ENCODE measurements at regions not wholly inside any gene's neighbourhood (a gene's known extent, or its start where the extent isn't known, plus 50 kb on each side); places are given as distances from the start of the nearest gene placed in this dataset.

DNA sequence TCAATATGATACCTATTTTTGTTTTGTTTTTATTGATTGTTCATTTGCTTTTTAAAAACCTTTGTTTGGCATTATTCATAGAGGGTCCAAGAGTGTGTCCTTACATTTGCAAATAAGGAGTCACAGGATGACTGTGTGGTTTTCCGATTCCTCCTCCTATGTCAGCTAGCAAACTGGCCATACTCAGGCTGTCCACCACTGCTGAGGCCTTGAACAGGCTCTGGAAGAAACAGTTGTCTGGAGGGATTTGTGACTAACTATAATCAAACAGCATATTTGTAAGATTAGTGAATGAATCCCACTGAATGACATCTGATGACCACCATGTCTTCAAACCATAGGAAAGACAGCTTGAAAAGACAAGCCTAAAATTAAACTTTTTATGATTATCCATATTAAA, 423.4 kb upstream of the ATP11B start:
- no peak for DNase-seq

DNA sequence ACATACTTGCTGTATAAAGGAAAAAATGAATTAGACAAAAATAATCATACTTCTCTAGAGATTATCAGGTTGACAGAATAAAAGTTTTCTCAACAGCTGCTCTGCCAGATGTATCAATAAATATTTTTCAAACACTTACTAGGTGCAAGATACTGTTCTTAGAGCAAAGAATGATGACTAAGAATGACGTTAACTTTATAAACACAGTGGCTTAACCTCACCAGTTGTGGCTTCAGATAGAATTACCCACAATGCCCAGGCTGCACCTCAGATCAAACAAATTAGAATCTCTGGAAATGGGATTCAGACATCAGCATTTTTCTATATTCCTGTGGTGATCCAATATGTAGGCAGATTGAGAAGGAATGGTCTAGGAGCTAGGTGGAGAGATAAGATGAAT, 422.4 kb upstream of the ATP11B start:
- DNase-seq: no peak

DNA sequence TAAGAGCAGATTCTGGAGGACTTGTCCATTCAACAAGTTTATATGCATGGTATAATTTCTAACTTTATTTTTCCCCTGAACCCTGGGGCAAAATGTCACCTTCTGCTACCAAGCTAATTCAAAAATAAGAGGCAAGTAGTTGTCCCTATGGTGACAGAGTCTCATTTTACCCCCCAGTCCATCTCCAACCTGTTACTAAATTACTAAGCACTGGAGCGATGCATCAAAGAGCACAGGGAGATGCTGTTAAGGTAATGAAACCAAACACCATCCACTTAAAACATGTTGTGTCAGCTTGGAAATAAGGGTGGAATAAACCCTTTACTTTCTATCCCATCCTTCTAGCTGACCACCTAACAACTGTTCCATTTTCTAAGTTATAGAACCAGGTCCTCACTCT, 417.4 kb upstream of the ATP11B start:
- no peak for DNase-seq

DNA sequence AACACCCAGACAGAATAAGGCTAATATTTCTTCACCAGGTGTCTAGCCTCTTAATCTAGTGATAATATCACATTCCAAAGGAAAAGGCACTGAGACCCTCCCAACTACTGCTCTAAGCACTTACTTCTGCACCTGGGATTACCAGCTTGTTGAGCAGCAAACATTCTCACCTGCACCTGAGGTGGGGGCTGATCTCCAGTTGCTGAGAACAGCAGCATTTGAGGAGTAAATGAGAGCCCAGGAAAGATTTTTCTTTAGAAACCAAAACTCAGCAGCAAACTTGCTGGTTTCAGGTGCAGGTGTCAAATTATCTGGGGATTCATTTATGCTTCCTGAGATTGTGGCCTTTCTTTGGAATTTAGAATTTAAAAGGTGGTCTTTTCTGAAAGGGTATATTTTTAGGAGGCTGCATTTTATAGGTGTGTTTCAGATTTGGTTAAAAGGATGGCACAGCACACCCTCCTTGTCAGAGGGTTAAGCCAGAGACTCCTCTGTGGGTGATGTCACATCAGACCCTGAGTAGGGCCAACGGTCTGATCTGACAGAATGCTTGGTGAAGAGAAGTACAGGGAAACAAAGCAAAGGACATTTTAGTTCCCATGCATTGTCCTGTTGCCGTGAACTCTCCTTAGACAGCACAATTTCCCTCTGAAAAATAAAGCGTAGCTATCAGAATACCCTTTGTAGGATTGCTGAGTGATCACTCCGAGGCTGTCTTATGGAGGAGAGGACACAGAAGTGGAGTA, 411.0 kb upstream of the ATP11B start:
- DNase-seq: no peak

DNA sequence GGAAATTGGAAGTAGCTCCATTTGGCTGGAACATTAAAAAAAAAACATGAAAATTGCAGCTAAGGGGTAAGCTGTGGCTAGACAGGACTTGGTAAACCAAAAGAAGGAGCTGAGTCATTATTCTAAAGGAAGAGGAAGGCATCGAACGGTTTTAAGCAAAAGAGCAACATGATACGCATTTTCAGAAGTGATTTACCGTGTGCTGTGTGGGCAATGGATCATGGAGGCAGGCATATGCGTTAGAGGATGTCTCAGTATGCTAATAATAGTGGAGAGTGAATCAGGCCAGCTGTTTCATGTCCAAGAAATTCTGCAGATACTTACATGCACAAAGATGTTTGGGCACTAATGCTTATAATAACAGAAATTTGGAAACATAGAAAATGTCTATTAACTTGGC, 409.1 kb upstream of the ATP11B start:
- no peak for DNase-seq

DNA sequence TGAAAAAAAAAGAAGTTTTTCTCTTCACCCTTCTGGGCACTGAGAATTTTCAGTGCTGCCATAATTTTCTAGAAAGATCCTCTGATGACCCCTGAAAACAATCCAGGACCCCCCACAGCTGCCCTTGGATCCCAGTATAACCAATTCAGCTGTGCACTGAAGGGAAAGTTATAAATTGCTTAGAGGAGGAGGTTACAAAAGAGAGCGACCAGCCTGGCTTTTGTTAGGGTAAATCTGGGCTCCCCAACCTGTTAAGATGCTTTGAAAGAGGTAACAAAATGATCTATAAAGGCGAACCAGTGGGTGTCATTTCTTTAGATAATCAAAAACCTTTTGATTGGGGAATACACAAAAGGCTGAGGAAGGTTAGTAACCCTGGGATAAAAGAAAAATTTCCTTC, 407.9 kb upstream of the ATP11B start:
- DNase-seq: no peak

DNA sequence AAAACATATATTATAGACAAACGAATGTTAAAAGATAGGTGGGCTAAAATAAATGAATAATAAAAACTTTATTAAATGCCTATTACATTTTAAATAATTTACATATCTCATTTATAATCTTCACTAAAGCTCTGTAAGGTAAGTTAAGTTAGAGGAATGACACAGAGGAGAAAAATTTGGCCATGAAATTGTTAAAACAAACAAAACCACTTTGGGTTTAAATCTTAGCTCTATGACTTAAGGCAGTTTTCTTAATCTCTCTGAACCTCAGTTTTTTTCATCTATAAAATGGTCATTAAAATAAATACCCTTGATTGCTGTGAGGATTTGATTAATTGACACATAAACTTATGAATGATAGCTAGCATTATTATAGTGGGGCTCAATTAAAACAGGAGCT, 404.8 kb upstream of the ATP11B start:
- DNase-seq: no peak

DNA sequence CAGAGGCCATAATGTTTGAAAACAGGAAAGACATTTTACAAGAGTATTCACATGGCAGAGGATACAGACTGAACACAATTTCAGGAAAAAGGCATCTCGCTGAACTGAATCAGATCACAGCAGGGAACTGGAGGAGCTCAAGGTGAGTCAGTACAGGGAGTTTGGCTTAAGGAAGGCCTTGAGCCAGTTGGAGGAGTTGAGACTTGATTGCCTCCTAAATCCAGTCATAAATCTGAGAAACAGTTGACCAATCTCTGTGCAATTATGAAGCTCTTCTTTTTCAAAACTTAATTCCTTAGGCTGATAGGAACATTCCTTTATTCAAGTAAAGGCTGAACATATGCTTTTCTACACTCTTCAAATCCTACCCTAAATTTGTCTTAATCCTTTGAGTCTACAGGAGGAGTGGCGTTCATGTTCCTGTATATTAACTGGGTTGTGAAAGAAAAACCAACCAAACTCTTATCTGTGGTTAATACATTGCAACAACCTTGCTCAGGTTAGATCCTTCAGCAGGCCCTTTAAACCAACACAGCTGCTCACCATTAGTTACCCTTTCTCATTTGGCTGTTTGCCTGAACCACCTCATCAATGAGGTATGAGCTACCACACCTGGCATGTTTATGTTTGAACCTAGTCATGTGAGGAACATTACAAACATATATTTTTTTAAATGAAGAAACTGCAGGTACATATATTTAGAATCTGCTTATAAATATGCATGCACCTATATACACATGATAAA, 404.1 kb upstream of the ATP11B start:
- no peak for DNase-seq

DNA sequence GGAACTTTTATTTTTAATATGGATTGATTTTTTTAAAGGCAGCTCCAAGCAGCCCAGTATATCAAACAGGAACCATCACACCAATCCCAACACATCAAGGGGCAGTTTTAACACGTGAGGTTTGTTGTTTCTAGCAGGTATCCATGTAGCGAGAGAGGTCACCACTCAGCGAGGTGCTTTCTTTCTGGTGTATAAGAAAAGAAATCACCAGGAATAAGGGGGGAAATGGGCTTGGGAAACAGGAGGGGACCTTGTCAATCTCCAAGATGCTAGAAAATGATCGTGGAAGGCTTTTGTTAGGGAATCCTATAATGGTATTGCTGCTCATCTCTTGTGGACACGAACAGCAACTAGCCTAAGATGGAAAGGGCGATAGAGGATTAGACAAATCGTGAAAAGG, 402.9 kb upstream of the ATP11B start:
- DNase-seq: no peak

DNA sequence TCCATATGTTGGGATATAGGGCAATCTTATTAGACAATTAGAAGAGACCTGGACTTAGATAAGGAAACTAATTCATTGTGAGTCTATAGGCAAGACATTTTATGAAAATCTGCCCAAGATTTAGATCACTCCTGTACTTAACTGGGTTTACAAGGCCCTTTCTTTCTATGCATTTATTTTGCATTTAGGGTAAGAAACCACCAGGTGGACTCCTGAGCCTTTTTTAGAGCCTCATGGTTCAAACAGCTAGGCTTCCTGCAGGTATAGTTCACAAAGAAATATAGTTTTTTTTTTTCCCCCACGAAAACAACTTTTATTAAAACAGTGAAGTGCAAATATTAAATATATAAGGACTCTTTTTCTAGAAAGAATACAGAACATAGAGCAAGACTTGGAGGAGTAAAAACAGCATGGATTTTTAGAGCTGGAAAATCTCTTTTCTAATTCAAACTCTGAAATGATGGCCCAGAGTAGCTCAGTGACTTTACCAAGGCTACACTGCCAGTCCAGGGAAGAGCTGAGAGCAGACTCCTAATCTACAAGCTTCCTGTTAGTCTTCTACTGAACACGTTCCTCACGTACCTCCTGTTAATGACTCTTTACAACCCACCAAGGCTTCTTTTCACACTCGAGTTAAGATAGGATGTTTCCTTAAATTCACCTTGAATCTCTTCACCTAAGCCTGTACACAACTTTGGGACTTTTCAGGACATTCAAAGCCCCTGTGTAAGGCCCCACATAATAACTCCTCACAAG, 400.9 kb upstream of the ATP11B start:
- no peak for DNase-seq

DNA sequence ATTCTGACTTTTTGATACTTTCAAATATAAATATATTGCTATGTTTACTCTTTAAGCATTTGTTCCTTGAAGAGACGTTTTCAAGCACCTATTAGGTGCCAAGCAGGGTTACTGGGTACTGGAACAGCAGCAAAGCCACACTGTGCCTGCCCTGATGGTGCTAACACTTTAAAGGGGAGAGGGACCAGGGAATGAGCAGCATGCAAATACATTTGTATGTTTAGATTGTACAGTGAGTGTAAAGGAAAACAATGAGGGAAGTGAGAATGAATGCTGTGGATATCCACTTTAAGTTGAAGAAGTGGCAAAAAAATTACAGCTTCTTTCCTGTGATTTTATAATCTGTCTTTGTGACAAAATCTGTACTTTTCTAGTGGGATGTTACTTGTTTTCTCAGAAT, 400.2 kb upstream of the ATP11B start:
- DNase-seq: no peak

DNA sequence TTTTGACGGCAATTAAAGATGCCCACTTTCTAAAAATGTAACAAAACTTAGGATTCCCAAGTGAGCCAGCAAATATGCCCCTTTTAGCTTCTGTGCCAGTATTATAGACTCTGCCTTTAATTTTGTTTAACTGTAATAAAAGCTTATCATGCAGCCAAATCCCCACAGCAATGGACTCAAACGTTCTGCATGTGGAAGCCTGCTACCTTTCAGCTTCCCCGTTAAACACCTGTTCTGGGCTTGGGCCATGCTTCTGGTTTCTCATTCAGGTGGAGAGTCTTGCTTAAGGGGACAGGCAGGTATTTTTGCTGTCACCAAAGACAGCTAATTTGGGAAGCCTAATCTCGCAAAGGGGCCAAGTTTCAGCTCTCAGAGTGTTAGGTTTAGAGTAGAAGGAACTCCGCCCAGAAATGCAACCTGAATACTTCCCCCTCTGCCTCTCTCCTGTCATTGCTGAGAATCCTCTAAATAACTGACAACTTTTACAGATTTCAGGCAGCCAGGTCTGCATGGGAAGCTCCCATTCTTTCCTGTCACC, 399.4 kb upstream of the ATP11B start:
- DNase-seq: no peak

DNA sequence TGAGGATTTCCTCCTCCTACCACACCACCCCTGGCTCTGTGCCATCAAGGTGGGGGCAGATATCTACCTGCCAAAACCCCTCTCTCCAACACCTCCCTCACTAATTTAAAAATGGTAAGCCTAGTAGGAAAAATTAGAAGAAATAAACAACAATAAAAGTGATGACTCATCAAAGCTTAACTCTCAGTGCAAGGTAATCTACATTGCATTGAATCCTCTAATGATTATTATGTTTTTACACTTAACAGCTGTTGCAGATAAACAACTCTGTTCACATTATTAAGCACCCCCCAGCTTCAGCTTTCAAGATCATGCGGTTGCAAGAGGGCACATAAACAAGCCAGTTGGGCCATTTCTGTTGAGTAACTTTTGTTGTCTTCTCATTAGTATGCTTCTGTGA, 396.1 kb upstream of the ATP11B start:
- no peak for DNase-seq

DNA sequence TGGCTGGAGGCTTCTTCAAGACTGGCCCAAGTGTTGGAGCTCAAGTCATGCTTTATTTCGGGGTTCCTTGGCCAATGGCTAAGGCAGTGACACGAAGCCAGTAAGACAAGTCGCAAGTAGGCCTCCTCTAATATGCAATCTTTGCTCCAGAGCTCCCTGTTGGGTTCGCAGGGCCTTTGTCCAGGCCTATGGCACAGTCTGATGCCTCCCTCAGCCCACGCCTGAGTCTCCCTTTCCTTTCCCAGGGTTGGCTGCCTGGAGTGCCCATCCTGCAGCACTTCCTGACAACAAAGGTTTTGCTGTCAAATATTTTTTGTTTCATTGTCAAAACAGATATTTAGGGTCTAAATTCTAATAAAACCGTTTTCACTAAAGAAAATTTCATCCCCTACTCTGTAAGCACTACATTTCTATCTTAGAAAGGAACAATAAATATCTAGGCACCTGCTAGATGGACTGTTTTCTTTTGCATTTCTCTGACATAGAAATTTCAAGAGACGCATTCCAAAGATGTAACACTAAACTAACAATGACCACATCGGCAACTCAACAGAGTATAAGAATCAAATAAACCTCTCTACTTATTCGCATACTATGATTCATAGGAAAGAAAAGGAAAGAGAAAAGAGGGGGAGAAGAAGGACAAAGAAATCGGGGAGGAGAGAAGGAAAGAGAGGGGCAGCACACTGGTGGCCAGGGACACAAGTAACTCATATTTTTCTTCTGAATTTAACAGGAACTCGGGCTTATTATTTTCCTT, 393.1 kb upstream of the ATP11B start:
- no peak for DNase-seq

DNA sequence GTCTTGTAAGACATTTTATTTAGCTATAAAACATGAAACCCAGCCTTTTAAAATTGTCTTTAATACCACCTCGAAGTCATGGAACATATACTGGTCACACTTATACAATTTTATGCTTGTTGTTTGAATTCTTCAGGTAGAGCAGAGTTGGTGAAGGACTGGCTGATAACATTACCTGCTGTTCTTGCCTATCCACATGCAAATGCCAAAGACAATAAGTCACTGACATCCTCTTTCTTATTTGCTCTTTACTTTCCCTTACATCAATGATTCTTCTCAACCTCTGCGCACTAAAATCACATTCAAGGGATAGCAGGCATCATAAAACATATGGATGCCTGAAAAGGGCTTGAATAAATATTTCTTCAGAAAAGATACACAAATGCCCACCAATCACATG, 392.5 kb upstream of the ATP11B start:
- no peak for DNase-seq

DNA sequence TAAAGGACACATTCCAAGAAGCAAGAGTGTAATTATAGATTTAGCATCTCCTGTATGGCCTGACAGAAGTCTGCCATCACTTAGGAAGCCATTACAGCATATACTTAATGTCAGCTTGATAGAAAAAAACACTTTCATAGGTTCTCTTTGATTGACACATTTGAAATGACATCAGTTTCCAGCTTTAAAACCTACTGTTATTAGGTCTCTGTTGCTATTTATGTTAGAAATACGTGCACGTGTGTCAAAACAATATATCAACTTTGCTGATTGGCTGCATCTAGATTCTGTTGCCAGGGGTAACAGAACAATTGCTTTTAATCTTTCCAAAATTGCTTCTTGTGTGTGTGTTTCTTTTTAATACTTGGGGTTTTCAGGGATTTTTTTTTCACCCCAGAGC, 389.3 kb upstream of the ATP11B start:
- DNase-seq: no peak

DNA sequence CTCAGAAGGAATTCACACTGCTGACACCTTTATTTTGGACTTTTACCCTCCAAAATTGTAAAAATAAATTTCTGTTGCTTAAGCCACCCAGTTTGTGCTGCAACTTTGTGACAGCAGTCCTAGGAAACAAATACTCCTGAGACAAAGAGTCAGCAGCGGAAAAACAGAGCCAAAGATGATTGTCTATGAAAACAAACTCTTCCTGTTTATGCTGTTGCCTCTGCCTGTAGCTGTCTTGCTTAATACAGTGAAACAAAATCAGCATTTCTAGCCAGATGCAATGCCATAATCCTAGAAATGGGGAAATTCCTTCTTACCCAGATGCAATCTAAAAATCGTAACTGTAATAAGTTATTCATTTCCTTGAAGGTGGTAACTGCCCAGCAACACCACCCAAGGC, 387.5 kb upstream of the ATP11B start:
- DNase-seq: no peak

DNA sequence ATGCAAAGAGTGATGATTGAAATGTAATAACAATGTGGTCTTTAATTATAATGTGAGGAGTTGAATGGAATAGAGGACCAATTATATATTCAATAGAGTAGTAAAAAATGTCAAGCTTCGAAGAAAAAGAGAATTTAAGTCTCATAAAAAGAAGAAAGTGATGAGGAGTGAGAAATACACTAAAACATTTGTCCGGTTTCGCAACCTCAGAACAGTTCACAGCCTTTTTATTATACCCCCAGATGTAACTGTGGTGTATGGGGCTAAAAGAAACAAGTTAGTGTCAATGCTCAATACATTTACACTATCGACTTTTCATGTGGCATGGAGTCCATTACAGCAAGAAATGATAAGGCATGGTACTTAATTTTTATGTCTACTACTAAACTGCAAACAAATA, 386.5 kb upstream of the ATP11B start:
- DNase-seq: no peak

DNA sequence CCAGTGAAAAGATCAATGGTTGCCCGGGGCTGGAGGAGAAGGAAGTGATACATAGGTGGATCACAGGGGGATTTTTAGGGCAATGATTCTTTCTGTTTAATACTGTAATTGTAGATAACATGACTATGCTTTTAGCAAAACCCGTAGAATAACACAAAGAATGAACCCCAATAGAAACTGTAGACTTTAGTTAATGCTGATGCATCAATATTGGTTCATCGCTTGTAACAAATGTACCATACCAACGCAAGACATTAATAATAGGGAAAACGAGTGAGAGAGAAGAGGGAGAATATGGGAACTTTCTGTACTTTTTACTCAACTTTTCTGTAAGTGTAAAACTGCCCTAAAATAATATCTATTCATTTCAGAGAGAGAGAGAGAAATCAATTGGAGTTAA, 383.3 kb upstream of the ATP11B start:
- DNase-seq: no peak

DNA sequence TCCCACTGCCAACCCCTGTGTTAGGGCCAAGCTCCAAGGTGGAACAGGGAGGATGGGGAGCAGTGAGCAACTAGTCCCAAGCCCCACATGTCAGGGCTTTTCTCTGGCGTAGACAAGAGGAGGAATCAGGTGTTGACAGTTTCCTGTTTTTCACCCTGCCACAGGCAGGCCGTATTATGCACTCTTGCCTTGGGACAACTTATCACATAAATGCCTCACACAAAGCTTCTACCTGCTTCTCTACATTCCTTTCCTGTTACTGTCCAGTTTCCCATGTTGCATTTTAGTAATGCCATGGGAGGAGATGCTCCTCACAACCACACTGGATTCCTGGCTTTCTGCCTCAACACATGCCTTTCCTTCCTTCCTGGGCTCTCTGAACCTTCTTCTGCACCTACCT, 381.2 kb upstream of the ATP11B start:
- DNase-seq: no peak

DNA sequence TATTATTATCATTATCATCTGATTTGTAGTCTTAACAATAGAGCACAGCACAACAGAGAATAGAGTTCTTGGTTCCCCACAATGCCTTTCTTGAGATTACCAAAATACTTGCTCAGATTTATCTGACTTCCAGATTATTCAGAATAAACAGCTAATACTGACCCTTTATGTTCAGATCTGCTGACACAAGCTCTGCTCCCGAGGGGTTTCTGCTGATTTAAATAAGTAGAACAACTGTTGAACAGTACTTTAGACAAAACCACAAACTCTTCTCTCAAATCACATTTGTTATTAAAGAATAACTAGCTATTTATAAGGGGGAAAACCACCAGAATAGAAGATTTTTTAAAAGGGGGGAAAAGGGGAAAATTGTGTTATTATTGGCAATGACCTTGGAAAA, 380.2 kb upstream of the ATP11B start:
- DNase-seq: no peak

DNA sequence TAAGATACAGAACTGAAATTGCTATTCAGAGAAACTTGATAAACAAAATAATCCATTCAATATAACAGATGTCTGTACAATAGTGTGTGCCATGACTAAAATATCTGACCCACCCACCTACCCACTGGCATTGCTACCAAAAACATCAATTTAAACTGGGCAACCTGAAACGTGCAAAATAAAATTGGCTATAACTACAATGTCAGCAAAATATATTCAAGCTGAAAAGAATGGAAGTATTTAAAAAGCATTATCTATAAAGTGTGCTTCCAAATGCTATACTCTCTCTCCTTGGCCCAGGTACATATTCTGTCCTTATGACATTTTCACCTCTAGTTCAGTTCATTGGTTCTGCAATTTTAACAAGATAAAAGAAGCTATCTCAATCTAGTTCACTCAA, 379.6 kb upstream of the ATP11B start:
- DNase-seq: no peak

DNA sequence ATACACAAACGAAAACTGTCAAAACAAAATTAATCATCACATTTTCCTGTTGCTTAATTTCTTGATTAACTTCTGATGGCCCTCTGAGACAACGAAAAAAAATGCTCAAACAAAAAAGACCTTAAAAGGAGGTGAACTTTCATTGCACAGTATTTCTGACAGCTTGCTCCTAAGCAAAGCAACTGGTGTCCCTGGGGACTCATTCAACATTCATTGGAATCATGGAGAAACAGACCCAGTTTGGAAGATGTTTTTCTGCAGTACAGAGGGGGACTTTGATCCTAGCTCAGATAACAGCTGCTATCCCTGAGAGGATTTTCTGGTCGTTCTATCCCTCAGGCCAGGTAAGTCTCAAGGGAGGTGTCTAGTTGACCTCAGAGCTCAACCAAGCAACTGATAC, 378.7 kb upstream of the ATP11B start:
- DNase-seq: no peak

All from GDM1 (cell line).